MM.1S (cell line): ENCODE measurements at regions not wholly inside any gene's neighbourhood (a gene's known extent, or its start where the extent isn't known, plus 50 kb on each side); places are given as distances from the start of the nearest gene placed in this dataset.

ENCODE experiments used
- EZH2 ChIP-seq: fragments of 300-600 bp; sonication (generic); optimal IDR thresholded peaks from 2 replicates; pipeline ENCODE3; 2017; ENCODE audit warnings: low read depth, mild to moderate bottlenecking, antibody characterized with exemption, low read length, mixed read lengths
- TF ChIP-seq, protein P1 (sequence below): fragments of 300-600 bp; sonication (generic); IDR thresholded peaks from 2 replicates; pipeline ENCODE4 v1.5.1; 2016; ENCODE audit warnings: antibody characterized with exemption, low read length, mixed read lengths

DNA sequence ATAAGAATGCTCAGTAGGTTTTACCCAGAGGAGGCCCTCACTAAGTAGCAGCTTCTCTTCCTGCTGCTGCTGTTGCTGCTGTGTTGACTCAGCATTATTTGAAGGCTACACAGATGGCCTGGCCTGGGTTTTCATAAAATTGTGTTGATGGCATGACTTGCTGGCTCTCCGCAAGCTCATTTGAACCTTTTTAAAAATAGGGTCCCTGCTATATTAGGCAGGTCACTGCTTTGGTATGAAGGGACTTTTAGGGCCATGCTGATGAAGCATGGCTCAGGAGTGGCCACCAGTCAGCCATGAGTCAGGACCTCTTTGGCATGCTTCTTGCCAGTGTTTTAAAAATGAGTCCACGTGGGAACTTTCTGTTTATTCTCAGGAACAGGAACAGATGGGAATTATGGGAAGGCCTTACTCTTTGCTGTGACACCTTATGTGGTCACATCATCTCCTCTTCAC, 128.7 kb downstream of the MID1IP1 start:
- TF ChIP-seq, protein P1, sequence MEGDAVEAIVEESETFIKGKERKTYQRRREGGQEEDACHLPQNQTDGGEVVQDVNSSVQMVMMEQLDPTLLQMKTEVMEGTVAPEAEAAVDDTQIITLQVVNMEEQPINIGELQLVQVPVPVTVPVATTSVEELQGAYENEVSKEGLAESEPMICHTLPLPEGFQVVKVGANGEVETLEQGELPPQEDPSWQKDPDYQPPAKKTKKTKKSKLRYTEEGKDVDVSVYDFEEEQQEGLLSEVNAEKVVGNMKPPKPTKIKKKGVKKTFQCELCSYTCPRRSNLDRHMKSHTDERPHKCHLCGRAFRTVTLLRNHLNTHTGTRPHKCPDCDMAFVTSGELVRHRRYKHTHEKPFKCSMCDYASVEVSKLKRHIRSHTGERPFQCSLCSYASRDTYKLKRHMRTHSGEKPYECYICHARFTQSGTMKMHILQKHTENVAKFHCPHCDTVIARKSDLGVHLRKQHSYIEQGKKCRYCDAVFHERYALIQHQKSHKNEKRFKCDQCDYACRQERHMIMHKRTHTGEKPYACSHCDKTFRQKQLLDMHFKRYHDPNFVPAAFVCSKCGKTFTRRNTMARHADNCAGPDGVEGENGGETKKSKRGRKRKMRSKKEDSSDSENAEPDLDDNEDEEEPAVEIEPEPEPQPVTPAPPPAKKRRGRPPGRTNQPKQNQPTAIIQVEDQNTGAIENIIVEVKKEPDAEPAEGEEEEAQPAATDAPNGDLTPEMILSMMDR: no peak
- no peak for TF ChIP-seq EZH2
